NT2/D1 (cell line): ENCODE measurements at regions not wholly inside any gene's neighbourhood (a gene's known extent, or its start where the extent isn't known, plus 50 kb on each side); places are given as distances from the start of the nearest gene placed in this dataset.
"Not testable (repeated sequence)": the region's sequence is repeated elsewhere in the genome, so short reads cannot be mapped to it uniquely, and the experiment has no call there.

Experiments used
- SUZ12 ChIP-seq: IDR thresholded peaks from 2 replicates; pipeline ENCODE4 v1.6.1; 2011; ENCODE audit not compliant: insufficient read length, insufficient read depth; ENCODE audit errors: extremely low read depth
- ZNF274 ChIP-seq: IDR thresholded peaks from 2 replicates; pipeline ENCODE4 v1.6.1; 2011; ENCODE audit warnings: mild to moderate bottlenecking, low read depth, low read length

DNA sequence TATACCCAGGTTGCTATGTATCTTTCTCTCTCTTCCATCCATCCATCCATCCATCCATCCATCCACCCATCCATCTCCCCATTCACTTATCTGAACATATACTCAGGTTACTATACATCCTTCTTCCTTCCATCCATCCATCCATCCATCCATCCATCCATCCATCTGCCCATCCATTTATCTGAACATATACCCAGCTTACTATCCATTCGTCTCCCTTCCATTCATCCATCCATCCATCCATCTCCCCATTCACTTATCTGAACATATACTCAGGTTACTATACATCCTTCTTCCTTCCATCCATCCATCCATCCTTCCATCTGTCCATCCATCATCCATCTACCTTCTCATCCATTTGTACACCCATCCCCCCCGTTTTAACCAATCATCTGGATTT, 75.9 kb upstream of the SFSWAP start:
- TF ChIP-seq ZNF274, SUZ12: not testable (repeated sequence)
